Bronchial epithelial cell (primary cell): ENCODE measurements at regions not wholly inside any gene's neighbourhood (a gene's known extent, or its start where the extent isn't known, plus 50 kb on each side); places are given as distances from the start of the nearest gene placed in this dataset.

Experiments used
- DNase-seq: peaks from one replicate; pipeline ENCODE4 v3.0.0-alpha.2; 2010; ENCODE audit warnings: low read depth
- FAIRE-seq: peaks from 2 replicates; lab custom pipeline; 2011; peaks lifted over from hg19 to GRCh38; lab: Jason Lieb, UNC
- H3K27me3 ChIP-seq: 2 replicates; pipeline ENCODE4 v1.5.1; 2011; ENCODE audit warnings: low read length; ENCODE audit not compliant: control insufficient read depth, insufficient read depth
- H3K36me3 ChIP-seq: 2 replicates; pipeline ENCODE4 v1.5.1; 2011; ENCODE audit warnings: low read length; ENCODE audit not compliant: control insufficient read depth, insufficient read depth
- H3K4me3 ChIP-seq: 2 replicates; pipeline ENCODE4 v1.5.1; 2011; ENCODE audit warnings: mild to moderate bottlenecking, low read depth, low read length, control low read depth
- CTCF ChIP-seq: IDR thresholded peaks from 2 replicates; pipeline ENCODE4 v1.5.1; 2011; ENCODE audit warnings: mild to moderate bottlenecking, moderate library complexity, low read length, control low read depth, inconsistent platforms; ENCODE audit not compliant: insufficient read depth, severe bottlenecking

- Histone ChIP-seq H3K4me3 (no peak overlapping the region), H3K36me3 (no peaks in the 10 kb centered on the region), H3K27me3 (no peaks in the 10 kb centered on the region)
- DNase-seq (no peak), FAIRE-seq (no peak)
- no peak for TF ChIP-seq CTCF
These were observed 100.1 kb upstream of the LIFR start for GRCh38 chr5:38656568-38656967.

- Histone ChIP-seq H3K4me3 (no peak overlapping the region), H3K27me3 (no peaks in the 10 kb centered on the region), H3K36me3 (no peaks in the 10 kb centered on the region)
- TF ChIP-seq CTCF: no peak
- DNase-seq: no peak
- FAIRE-seq: no peak
These were observed 100.6 kb upstream of the LIFR start for GRCh38 chr5:38657020-38657419.

- Histone ChIP-seq H3K27me3 (no peaks in the 10 kb centered on the region), H3K36me3 (no peaks in the 10 kb centered on the region), H3K4me3 (no peak overlapping the region)
- DNase-seq: no peak
- TF ChIP-seq CTCF: no peak
- FAIRE-seq: no peak
These were observed 103.8 kb upstream of the LIFR start for GRCh38 chr5:38660194-38660668.

GRCh38 chr5:38662090-38662489 is 105.6 kb upstream of the LIFR start:
- no peaks in the 10 kb centered on the region for H3K36me3 ChIP-seq
- no peak for TF ChIP-seq CTCF
- no peak for FAIRE-seq
- H3K4me3 ChIP-seq: no peak overlapping the region
- no peaks in the 10 kb centered on the region for H3K27me3 ChIP-seq
- DNase-seq: no peak

- no peak overlapping the region for H3K4me3 ChIP-seq
- H3K36me3 ChIP-seq: no peaks in the 10 kb centered on the region
- TF ChIP-seq CTCF: no peak
- H3K27me3 ChIP-seq: no peaks in the 10 kb centered on the region
- no peak for DNase-seq
- FAIRE-seq: no peak
These were observed 106.8 kb upstream of the LIFR start for GRCh38 chr5:38663249-38663648.
